ENCODE measurements at regions not wholly inside any gene's neighbourhood (a gene's known extent, or its start where the extent isn't known, plus 50 kb on each side); places are given as distances from the start of the nearest gene placed in this dataset.
"Not testable (repeated sequence)": the region's sequence is repeated elsewhere in the genome, so short reads cannot be mapped to it uniquely, and the experiment has no call there.

GRCh38 chr4:29326004-29326403, 1394.2 kb upstream of the PCDH7 start:
- no peak for DNase-seq (ENCODE audit: extremely low read depth, insufficient read length)
- no peaks in the 10 kb centered on the region for H3K36me3 ChIP-seq (ENCODE audit: control insufficient read depth, insufficient read depth, low read length)
- H3K27me3 ChIP-seq (replicated peaks; ENCODE audit: control insufficient read depth, insufficient read depth, low read length): no peaks in the 10 kb centered on the region
- TF ChIP-seq, protein P1, sequence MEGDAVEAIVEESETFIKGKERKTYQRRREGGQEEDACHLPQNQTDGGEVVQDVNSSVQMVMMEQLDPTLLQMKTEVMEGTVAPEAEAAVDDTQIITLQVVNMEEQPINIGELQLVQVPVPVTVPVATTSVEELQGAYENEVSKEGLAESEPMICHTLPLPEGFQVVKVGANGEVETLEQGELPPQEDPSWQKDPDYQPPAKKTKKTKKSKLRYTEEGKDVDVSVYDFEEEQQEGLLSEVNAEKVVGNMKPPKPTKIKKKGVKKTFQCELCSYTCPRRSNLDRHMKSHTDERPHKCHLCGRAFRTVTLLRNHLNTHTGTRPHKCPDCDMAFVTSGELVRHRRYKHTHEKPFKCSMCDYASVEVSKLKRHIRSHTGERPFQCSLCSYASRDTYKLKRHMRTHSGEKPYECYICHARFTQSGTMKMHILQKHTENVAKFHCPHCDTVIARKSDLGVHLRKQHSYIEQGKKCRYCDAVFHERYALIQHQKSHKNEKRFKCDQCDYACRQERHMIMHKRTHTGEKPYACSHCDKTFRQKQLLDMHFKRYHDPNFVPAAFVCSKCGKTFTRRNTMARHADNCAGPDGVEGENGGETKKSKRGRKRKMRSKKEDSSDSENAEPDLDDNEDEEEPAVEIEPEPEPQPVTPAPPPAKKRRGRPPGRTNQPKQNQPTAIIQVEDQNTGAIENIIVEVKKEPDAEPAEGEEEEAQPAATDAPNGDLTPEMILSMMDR (IDR thresholded peaks at IDR 0.05; ENCODE audit: insufficient read depth, low read length, poor library complexity, severe bottlenecking): no peak
- H3K4me3 ChIP-seq (replicated peaks; ENCODE audit: low read depth, low read length): no peak overlapping the region

GRCh38 chr4:29326816-29327215, 1393.4 kb upstream of the PCDH7 start:
- TF ChIP-seq, protein P1 (IDR thresholded peaks at IDR 0.05; ENCODE audit: insufficient read depth, low read length, poor library complexity, severe bottlenecking): no peak
- no peak for DNase-seq (ENCODE audit: extremely low read depth, insufficient read length)
- H3K27me3 ChIP-seq (replicated peaks; ENCODE audit: control insufficient read depth, insufficient read depth, low read length): no peaks in the 10 kb centered on the region

GRCh38 chr4:29336861-29337260, 1383.3 kb upstream of the PCDH7 start:
- Histone ChIP-seq H3K27me3 (replicated peaks; ENCODE audit: control insufficient read depth, insufficient read depth, low read length) (no peaks in the 10 kb centered on the region), H3K36me3 (ENCODE audit: control insufficient read depth, insufficient read depth, low read length) (no peaks in the 10 kb centered on the region), H3K4me3 (replicated peaks; ENCODE audit: low read depth, low read length) (no peak overlapping the region)
- TF ChIP-seq, protein P1 (IDR thresholded peaks at IDR 0.05; ENCODE audit: insufficient read depth, low read length, poor library complexity, severe bottlenecking): no peak
- DNase-seq (ENCODE audit: extremely low read depth, insufficient read length): no peak

More at GRCh38 chr4:29326816-29327215, 1393.4 kb upstream of the PCDH7 start:
- H3K36me3 ChIP-seq (ENCODE audit: control insufficient read depth, insufficient read depth, low read length): no peaks in the 10 kb centered on the region
- no peak overlapping the region for H3K4me3 ChIP-seq (replicated peaks; ENCODE audit: low read depth, low read length)

DNA sequence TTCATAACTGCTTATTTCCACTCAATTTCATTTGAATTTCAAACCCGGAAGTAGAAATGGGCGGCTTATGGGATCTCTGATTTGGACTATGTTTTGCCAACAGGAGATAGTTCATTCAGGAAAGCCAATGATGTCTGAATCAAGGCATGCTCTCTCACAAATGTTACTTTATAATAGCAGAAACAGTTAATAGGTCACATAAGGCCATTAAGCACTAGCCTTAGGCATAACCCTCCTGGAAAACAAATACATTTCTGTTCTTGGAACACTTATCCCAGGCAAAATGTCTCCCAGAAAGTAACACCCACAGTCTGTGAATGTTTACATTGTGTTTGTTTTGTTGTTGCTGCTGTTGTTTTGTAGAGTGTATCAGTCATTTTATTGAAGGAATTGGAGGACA, 1347.2 kb upstream of the PCDH7 start:
- no peak for DNase-seq (ENCODE audit: extremely low read depth, insufficient read length)
- TF ChIP-seq, protein P1 (IDR thresholded peaks at IDR 0.05; ENCODE audit: insufficient read depth, low read length, poor library complexity, severe bottlenecking): no peak
- no peak overlapping the region for H3K4me3 ChIP-seq (replicated peaks; ENCODE audit: low read depth, low read length)
- H3K27me3 ChIP-seq (replicated peaks; ENCODE audit: control insufficient read depth, insufficient read depth, low read length): no peaks in the 10 kb centered on the region
- no peaks in the 10 kb centered on the region for H3K36me3 ChIP-seq (ENCODE audit: control insufficient read depth, insufficient read depth, low read length)

- Histone ChIP-seq H3K4me3 (replicated peaks; ENCODE audit: low read depth, low read length) (no peak overlapping the region), H3K36me3 (ENCODE audit: control insufficient read depth, insufficient read depth, low read length) (no peaks in the 10 kb centered on the region), H3K27me3 (replicated peaks; ENCODE audit: control insufficient read depth, insufficient read depth, low read length) (no peaks in the 10 kb centered on the region)
- TF ChIP-seq, protein P1 (IDR thresholded peaks at IDR 0.05; ENCODE audit: insufficient read depth, low read length, poor library complexity, severe bottlenecking): no peak
- no peak for DNase-seq (ENCODE audit: extremely low read depth, insufficient read length)
Observed at GRCh38 chr4:29375716-29376115, 1344.5 kb upstream of the PCDH7 start.

GRCh38 chr4:29378237-29378636, 1341.9 kb upstream of the PCDH7 start:
- not testable (repeated sequence) for H3K4me3 ChIP-seq (replicated peaks; ENCODE audit: low read depth, low read length); DNase-seq (ENCODE audit: extremely low read depth, insufficient read length); H3K27me3 ChIP-seq (replicated peaks; ENCODE audit: control insufficient read depth, insufficient read depth, low read length); H3K36me3 ChIP-seq (ENCODE audit: control insufficient read depth, insufficient read depth, low read length)
